ENCODE measurements at regions not wholly inside any gene's neighbourhood (a gene's known extent, or its start where the extent isn't known, plus 50 kb on each side); places are given as distances from the start of the nearest gene placed in this dataset.

GRCh38 chr5:143918961-143919360 lies 107.0 kb downstream of the HMHB1 start:
- TF ChIP-seq, protein P1, sequence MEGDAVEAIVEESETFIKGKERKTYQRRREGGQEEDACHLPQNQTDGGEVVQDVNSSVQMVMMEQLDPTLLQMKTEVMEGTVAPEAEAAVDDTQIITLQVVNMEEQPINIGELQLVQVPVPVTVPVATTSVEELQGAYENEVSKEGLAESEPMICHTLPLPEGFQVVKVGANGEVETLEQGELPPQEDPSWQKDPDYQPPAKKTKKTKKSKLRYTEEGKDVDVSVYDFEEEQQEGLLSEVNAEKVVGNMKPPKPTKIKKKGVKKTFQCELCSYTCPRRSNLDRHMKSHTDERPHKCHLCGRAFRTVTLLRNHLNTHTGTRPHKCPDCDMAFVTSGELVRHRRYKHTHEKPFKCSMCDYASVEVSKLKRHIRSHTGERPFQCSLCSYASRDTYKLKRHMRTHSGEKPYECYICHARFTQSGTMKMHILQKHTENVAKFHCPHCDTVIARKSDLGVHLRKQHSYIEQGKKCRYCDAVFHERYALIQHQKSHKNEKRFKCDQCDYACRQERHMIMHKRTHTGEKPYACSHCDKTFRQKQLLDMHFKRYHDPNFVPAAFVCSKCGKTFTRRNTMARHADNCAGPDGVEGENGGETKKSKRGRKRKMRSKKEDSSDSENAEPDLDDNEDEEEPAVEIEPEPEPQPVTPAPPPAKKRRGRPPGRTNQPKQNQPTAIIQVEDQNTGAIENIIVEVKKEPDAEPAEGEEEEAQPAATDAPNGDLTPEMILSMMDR (IDR thresholded peaks at IDR 0.05), result no peak
- no peak for TF ChIP-seq POLR2A (IDR thresholded peaks at IDR 0.05)

Measured in testis (tissue), 2 donors.